Vagina (tissue), 2 donors: ENCODE measurements at regions not wholly inside any gene's neighbourhood (a gene's known extent, or its start where the extent isn't known, plus 50 kb on each side); places are given as distances from the start of the nearest gene placed in this dataset.

Experiments
- POLR2AphosphoS5 ChIP-seq, 2 donors: sonication (generic); formaldehyde crosslinking; IDR thresholded peaks; one replicate each; pipeline ENCODE4 v1.9.0; 2017; ENCODE audit warnings: antibody characterized with exemption in 2 of 2, mild to moderate bottlenecking in 2 of 2, low read depth in 1 of 2; ENCODE audit not compliant: insufficient read depth in 1 of 2
- TF ChIP-seq, protein P1 (sequence below), 3 experiments: fragments of 450-650 bp in 2 of 3; fragments of 200-600 bp in 1 of 3; sonication (generic) in 1 of 3; IDR thresholded peaks; one replicate each; pipeline ENCODE4 v1.5.1; 2017 to 2019; ENCODE audit warnings: antibody characterized with exemption in 3 of 3, mild to moderate bottlenecking in 2 of 3, moderate library complexity in 2 of 3

DNA sequence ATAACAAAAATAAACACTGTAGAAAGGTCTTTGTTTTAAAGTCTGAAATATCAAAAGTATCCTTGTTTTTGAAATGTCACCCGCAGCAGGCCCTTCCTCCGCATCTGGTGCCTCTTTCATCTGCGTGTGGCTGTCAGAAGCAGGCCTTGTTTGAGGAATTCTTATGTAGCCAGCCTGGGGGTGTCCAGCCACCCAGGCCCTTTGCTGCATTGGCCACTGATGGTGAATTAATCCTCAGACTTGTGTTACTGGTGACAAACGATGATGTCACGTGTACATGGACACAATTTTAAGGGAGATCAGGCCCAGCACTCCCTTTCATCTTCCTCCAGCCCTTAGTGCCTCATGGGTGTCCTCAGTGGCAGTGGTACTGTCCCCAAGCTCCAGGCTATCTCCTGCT, 208.0 kb upstream of the GALNT2 start:
- TF ChIP-seq POLR2AphosphoS5 (IDR thresholded peaks at IDR 0.05; ENCODE audit: insufficient read depth in 1 of 2, low read depth in 1 of 2), result no peak
- TF ChIP-seq, protein P1, sequence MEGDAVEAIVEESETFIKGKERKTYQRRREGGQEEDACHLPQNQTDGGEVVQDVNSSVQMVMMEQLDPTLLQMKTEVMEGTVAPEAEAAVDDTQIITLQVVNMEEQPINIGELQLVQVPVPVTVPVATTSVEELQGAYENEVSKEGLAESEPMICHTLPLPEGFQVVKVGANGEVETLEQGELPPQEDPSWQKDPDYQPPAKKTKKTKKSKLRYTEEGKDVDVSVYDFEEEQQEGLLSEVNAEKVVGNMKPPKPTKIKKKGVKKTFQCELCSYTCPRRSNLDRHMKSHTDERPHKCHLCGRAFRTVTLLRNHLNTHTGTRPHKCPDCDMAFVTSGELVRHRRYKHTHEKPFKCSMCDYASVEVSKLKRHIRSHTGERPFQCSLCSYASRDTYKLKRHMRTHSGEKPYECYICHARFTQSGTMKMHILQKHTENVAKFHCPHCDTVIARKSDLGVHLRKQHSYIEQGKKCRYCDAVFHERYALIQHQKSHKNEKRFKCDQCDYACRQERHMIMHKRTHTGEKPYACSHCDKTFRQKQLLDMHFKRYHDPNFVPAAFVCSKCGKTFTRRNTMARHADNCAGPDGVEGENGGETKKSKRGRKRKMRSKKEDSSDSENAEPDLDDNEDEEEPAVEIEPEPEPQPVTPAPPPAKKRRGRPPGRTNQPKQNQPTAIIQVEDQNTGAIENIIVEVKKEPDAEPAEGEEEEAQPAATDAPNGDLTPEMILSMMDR (IDR thresholded peaks at IDR 0.05), result no peak
